ENCODE measurements at regions not wholly inside any gene's neighbourhood (a gene's known extent, or its start where the extent isn't known, plus 50 kb on each side); places are given as distances from the start of the nearest gene placed in this dataset.

DNA sequence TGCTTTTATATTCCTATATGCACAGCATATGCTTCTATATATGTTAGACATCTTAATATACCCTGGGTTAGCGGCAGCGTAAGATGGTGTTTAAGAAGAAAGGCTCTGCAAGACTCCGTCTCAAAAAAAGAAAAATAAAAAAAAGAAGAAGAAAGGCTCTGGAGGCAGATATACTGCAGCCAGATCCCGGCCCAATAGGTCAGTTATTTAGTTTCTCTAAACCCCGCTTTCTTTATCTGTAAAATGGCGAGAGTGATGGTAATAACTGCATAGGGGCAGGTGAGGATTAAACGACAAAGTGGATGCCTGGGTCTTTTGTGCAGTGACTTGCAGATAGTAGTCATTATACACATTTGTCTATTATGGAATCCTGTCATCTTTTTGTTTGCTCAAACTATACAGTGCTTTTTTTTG is 115.2 kb downstream of the NAA11 start:
- TF ChIP-seq, protein P1, sequence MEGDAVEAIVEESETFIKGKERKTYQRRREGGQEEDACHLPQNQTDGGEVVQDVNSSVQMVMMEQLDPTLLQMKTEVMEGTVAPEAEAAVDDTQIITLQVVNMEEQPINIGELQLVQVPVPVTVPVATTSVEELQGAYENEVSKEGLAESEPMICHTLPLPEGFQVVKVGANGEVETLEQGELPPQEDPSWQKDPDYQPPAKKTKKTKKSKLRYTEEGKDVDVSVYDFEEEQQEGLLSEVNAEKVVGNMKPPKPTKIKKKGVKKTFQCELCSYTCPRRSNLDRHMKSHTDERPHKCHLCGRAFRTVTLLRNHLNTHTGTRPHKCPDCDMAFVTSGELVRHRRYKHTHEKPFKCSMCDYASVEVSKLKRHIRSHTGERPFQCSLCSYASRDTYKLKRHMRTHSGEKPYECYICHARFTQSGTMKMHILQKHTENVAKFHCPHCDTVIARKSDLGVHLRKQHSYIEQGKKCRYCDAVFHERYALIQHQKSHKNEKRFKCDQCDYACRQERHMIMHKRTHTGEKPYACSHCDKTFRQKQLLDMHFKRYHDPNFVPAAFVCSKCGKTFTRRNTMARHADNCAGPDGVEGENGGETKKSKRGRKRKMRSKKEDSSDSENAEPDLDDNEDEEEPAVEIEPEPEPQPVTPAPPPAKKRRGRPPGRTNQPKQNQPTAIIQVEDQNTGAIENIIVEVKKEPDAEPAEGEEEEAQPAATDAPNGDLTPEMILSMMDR (IDR thresholded peaks at IDR 0.05; ENCODE audit: insufficient read depth, low read length) = no peak
- no peak for DNase-seq (ENCODE audit: low read depth)

DNA sequence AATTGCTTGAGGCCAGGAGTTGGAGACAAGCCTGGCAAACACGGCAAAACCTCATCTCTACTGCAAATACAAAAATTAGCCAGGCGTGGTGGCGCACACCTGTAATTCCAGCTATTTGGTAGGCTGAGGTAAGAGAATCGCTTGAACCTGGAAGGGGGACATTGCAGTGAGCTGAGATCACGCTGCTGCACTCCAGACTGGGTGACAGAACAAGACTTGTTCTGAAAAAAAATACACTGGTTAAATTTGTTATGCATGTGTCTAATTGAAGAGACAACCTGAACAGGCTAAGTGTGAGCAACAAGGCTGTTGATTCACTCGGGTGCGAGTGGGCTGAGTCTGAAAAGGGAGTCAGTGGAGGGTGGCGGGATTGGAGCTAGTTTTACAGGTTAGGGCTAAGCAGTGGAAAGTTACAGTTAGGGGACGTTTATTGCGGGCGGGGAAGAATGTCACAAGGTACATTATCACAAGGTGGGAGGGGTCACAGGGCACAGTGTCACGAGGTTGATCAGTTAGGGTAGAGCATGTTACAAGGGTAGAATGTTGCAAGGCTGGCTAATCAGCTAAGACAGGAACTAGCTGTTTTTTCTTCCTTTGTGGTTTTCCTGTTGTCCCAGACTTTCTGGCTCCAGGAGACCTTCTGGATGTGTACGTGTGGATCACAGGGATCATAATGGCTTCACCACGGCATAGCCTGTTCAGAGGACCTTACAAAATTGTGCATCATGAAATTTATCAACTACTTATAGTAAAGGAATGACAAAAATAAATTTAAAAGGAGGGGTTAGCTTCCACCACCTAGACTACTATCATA is 115.8 kb downstream of the NAA11 start:
- TF ChIP-seq, protein P1 (IDR thresholded peaks at IDR 0.05; ENCODE audit: insufficient read depth, low read length) = no peak
- DNase-seq (ENCODE audit: low read depth) = no peak
- no peak overlapping the region for H3K4me3 ChIP-seq (ENCODE audit: low read depth, low read length)

More for the DNA sequence above, 115.2 kb downstream of the NAA11 start:
- no peak overlapping the region for H3K4me3 ChIP-seq (ENCODE audit: low read depth, low read length)

DNA sequence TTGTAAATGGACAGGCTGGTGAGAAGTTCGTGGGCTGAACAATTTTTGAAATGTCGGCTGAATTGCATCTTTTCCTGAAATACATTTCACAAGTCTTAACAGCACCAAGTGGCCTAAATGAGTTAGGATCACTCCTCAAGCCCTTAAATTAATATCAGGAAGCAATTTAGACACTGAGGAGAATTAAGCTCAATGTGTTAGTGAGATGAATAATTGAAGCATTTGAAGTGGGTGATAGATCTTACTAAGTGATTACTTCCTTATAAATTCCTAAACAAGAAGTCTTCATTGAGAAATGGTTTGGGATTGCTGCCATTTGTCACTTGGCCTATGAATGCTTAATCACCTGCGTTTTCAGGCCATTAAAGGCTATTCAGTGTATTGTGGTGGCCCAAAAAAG is 116.8 kb downstream of the NAA11 start:
- TF ChIP-seq, protein P1 (IDR thresholded peaks at IDR 0.05; ENCODE audit: insufficient read depth, low read length) = no peak
- no peak overlapping the region for H3K4me3 ChIP-seq (ENCODE audit: low read depth, low read length)

DNA sequence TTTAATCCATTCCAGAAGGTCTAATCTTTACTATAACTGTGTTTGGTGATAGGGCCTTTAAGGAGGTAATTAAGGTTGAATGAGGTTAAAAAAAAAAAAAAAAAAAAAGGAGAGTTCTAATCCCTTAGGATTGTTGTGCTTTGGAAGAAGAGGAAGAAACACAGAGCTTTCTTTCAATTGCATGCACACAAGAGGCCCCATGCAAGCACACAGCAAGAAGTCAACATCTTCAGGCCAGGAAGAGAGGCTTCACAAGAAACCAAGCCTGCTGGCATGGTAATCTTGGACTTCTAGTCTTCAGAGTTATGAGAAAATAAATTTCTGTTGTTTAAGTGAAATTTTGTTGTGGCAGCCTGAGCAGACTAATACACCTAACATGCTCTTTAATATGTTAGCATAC is 118.6 kb downstream of the NAA11 start:
- no peak overlapping the region for H3K4me3 ChIP-seq (ENCODE audit: low read depth, low read length)
- no peak for DNase-seq (ENCODE audit: low read depth)
- TF ChIP-seq, protein P1 (IDR thresholded peaks at IDR 0.05; ENCODE audit: insufficient read depth, low read length) = no peak

More for the DNA sequence above, 116.8 kb downstream of the NAA11 start:
- no peak for DNase-seq (ENCODE audit: low read depth)

DNA sequence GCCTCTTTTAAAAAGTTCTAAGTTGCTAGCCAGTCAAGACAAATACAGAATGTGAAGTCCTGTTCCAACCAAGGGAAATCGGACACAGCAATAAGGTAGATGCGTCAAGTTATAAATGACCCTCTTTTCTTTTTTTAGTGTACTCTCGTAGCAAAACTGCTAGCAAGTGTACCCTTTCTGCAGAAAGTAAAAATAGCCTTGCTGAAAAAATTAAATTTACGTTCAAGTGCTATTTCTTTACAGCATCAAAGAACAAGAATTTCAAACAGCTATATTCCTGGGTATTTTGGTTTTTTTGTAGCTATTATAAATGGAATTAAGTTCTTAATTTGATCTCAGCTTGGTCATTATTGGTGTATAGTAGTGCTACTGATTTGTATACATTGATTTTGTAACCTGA is 119.2 kb downstream of the NAA11 start:
- no peak for DNase-seq (ENCODE audit: low read depth)
- no peak overlapping the region for H3K4me3 ChIP-seq (ENCODE audit: low read depth, low read length)
- TF ChIP-seq, protein P1 (IDR thresholded peaks at IDR 0.05; ENCODE audit: insufficient read depth, low read length) = no peak

DNA sequence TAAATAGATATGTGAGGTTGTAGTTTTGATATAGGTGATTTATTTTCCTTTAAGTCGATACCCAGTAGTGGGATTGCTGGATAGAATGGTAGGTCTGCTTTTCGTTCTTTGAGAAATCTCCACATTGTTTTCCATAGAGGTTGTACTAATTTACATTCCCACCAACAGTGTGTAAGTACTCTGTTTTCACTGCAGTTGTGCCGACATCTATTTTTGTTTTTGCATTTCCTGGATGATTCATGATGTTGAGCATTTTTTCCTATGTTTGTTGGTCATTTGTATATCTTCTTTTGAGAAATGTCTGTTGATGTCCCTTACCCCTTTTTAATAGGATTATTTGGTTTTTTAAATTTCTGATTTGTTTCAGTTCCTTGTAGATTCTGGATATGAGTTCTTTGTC is 120.7 kb downstream of the NAA11 start:
- H3K4me3 ChIP-seq (ENCODE audit: low read depth, low read length) = no peak overlapping the region
- TF ChIP-seq, protein P1 (IDR thresholded peaks at IDR 0.05; ENCODE audit: insufficient read depth, low read length) = no peak

More for the DNA sequence above, 120.7 kb downstream of the NAA11 start:
- DNase-seq (ENCODE audit: low read depth) = no peak
